ENCODE measurements at regions not wholly inside any gene's neighbourhood (a gene's known extent, or its start where the extent isn't known, plus 50 kb on each side); places are given as distances from the start of the nearest gene placed in this dataset.

- DNase-seq (ENCODE audit: low spot score) = no peak
Observed at GRCh38 chr3:107268469-107268868, 108.8 kb upstream of the CCDC54 start.

GRCh38 chr3:107269136-107269535 lies 108.1 kb upstream of the CCDC54 start:
- no peak for DNase-seq (ENCODE audit: low spot score)

DNA sequence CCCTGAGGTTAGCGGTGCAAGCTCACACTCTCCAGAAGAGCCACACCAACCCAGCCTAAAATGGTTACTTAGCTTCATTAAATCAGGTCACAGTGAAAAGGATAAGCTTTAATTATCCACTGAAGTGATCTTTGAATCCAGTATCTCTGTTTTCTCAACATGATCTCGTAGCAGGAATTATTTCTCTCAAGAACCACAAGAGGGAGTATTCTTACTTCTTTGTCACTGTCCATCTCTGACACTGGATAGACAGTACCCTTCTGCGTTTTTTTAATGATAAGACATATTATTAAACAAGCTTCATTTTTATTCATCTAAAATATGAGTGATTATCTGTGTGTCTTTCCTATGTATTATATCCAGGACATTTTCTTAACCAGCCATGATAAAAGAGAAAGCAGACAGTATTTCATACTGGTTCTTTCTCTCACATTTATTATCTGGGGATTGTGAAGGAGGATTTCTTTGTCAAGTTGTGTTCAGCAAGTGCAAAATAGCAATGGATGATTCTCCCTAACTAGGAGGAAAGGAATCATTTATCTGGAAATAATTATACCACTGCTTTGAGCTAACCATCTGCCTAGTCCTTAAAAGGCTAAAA lies 105.4 kb upstream of the CCDC54 start:
- peak; percentile 10 for DNase-seq (ENCODE audit: low spot score)

DNA sequence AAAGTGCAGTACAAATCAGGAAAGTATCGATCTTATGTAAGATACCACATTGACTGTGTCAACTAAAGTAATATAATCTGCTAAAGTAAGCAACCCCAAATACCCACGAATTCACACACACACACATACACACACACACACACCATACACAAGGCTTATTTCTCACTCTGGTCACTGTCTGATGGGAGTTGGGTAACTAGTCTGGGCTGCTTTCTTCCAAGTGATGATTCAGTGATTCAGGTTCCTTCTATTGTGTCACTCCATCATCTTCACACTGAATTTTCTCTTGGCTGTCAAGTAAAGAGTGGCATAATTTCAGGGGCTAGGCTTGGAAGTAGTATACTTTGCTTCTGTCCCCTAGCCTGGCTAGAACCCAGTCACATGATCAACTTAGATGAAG lies 104.8 kb upstream of the CCDC54 start:
- no peak for DNase-seq (ENCODE audit: low spot score)

- DNase-seq (ENCODE audit: low spot score) = no peak
Observed at GRCh38 chr3:107272885-107273284, 104.4 kb upstream of the CCDC54 start.

DNA sequence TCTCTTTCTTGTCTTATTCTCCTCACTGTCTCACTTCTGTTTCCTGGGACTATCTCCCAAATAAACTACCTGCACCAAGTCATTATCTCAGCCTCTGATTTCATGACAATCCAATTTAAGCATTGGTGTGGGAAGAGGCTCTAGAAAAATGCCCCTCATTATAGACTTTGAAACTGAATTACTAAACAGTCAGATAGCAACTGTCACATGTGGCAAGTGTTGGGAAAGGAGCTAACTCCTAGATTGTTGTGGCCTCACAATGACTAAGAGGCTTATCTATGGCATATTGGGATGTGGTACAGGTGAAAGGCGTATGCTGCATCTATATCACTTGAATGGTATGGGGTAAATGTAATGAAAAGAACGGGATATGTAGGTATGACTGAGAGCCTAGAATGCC lies 103.5 kb upstream of the CCDC54 start:
- no peak for DNase-seq (ENCODE audit: low spot score)

DNA sequence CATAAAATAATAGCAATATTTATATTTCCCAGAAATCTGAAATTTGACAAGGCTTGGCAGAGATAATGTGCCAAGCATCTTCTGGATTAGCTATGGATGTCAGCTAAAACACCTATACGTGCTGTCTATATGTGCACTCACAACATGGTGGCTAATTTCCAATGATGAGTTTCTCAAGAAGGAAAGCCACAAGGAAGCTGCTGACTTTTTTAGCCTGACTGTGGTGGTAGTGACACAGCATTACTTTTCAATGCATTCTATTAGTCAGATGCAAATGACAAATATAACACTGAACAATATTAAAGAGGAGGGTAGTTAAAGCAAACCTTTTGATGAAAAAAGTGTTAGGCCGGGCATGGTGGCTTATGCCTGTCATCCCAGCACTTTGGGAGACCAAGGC lies 101.7 kb upstream of the CCDC54 start:
- DNase-seq (ENCODE audit: low spot score) = no peak

GRCh38 chr3:107283948-107284347 lies 93.3 kb upstream of the CCDC54 start:
- no peak for DNase-seq (ENCODE audit: low spot score)

DNA sequence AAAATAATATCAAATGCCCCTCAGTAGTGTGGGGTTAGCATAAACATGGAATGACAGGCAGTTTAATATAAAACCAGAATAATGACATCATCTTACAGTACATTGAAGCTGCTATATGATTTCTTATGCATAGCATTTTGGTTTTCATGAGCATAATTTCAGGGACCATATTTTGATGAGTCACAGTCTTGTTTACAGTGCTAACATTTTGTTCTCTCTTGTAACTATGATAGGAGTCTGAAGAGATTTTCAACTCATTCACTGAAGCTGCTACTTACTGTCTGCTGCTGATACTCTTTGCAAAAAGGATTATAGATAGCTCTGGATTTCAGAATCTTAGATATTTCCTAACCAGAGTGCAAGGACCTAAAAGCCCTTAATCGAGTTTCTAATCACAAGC lies 92.6 kb upstream of the CCDC54 start:
- DNase-seq (ENCODE audit: low spot score) = no peak

- no peak for DNase-seq (ENCODE audit: low spot score)
Observed at GRCh38 chr3:107285197-107285596, 92.0 kb upstream of the CCDC54 start.

DNA sequence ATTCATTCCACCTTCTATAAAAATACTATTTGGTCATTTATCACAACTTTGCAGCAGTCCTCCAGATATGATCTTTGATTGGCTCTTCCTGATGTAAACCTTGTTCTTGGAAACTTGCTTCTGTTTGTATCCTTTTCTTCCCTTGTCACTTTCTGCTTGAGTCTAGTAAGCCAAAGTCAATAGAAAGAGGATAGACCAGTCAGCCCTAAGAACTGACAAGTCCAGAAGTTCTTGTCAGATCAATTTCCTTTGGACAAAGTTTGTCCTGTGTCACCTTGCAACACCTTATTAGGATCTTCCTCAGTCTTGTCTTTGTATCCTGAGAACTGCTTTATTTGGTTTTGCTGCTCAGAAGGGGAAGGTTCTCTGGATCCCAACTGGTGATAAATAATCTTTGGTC lies 87.9 kb upstream of the CCDC54 start:
- no peak for DNase-seq (ENCODE audit: low spot score)

DNA sequence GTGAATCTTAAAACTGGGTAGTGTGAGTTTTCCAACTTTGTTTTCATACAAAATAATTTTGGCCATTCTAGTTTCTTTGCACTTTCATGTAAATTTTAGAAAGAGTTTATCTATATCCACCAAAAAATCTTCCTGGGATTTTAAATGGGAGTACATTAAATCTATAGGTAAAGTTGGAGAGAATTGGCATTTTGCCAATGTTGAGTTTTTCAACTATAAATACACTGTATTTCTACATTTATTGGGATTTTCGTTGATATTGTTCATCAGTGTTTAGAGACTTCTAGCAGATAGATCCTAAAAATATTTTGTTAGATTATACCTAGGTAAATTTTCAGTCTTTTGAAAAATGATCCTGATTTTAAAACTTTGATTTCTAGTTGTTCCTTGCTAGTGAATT lies 83.1 kb upstream of the CCDC54 start:
- no peak for DNase-seq (ENCODE audit: low spot score)

GRCh38 chr3:107297597-107297996 lies 79.6 kb upstream of the CCDC54 start:
- DNase-seq (ENCODE audit: low spot score) = no peak

GRCh38 chr3:107307205-107307604 lies 70.0 kb upstream of the CCDC54 start:
- no peak for DNase-seq (ENCODE audit: low spot score)

GRCh38 chr3:107308716-107309115 lies 68.5 kb upstream of the CCDC54 start:
- DNase-seq (ENCODE audit: low spot score) = no peak

DNA sequence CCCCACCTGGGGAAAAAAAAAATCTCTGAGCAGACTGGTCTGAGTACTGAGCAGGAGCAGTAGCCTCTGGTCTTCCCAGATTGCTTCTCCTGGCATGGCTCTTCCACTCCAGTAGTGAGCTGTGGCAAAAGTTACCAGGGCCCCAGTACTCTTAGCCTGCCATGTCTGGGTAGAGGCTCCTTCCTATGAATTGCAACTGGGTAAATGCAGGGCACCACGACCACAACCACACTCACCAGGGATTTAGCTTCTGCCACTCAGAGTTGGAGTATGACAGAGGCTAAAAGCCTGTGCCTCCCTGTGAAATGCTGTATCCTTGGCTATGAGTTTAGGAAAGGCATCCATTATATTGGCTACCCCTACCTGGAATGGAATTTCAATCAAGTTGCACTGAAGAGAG lies 67.9 kb upstream of the CCDC54 start:
- no peak for DNase-seq (ENCODE audit: low spot score)

DNA sequence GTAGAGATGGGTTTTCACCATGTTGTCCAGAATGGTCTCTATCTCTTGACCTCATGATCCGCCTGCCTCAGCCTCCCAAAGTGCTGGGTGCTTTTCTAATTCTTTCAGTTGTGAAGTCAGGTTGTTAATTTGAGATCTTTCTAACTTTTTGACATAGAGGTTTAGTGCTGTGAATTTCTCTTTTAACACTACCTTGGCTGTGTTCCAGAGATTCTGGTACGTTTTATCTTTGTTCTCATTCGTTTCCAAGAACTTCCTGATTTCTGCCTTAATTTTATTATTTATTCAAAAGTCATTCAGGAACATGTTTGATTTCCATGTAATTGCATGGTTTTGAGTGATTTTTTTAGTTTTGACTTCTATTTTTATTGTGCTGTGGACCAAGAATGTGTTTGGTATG lies 63.5 kb upstream of the CCDC54 start:
- DNase-seq (ENCODE audit: low spot score) = no peak

DNA sequence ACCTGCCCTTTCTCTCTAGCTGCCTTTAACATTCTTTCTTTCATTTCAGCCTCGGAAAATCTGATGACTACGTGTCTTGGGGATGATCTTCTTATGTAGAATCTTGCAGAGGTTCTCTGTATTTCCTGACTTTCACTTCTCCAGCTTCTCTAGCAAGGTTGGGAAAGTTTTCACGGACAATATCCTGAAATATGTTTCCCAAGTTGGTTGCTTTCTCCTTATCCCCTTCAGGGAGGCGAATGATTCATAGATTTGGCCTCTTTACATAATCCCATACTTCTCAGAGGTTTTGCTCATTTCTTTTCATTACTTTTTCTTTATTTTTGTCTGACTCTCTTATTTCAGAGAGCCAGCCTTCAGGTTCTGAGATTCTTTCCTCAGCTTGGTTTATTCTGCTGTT lies 62.1 kb upstream of the CCDC54 start:
- no peak for DNase-seq (ENCODE audit: low spot score)

GRCh38 chr3:107323723-107324122 lies 53.5 kb upstream of the CCDC54 start:
- no peak for DNase-seq (ENCODE audit: low spot score)

- DNase-seq (ENCODE audit: low spot score) = no peak
Observed at GRCh38 chr3:107325446-107325845, 51.8 kb upstream of the CCDC54 start.

All from HuH-7.5 (cell line).